IMR-90 (cell line): ENCODE measurements at regions not wholly inside any gene's neighbourhood (a gene's known extent, or its start where the extent isn't known, plus 50 kb on each side); places are given as distances from the start of the nearest gene placed in this dataset.

Experiments used
- ATAC-seq: fragments of 200-7000 bp; cut with Tn5 transposase; 2 replicates; pipeline ENCODE4 v1.9.1; 2020; ENCODE audit warnings: low read depth, mild to moderate bottlenecking, moderate library complexity
- BruUV-seq: library from RNA; stranded (reverse); fragments of 400-500 nt; replicated peaks from 2 replicates; lab custom pipeline; 2021; lab: Mats Ljungman, UMichigan
- CTCF ChIA-PET: fragments of 300-600 bp; formaldehyde crosslinking; extraction: SDS; loops from one replicate; lab custom pipeline; 2021; ENCODE audit warnings: antibody characterized with exemption; lab: Yijun Ruan, JAX
- POLR2A ChIA-PET: fragments of 300-600 bp; sonication (Branson Sonifier 250); formaldehyde crosslinking; loops from one replicate; lab custom pipeline; 2022; ENCODE audit warnings: antibody characterized with exemption; ENCODE audit not compliant: unreplicated experiment; lab: Charles Lee
- DNase-seq: peaks from one replicate; pipeline ENCODE4 v3.0.0; 2013
- H2AFZ ChIP-seq: replicated peaks from 2 replicates; pipeline ENCODE3; 2013; ENCODE audit warnings: low read length, mild to moderate bottlenecking; ENCODE audit not compliant: poor library complexity
- H2AK5ac ChIP-seq: 2 replicates; pipeline ENCODE4 v1.6.1; 2013; ENCODE audit warnings: low read depth, low read length, inconsistent platforms
- H2AK9ac ChIP-seq: replicated peaks from 2 replicates; pipeline ENCODE3; 2013; ENCODE audit warnings: mild to moderate bottlenecking, low read depth, low read length, moderate library complexity; ENCODE audit not compliant: poor library complexity
- H2BK120ac ChIP-seq: 2 replicates; pipeline ENCODE4 v1.6.1; 2013; ENCODE audit warnings: low read depth, low read length, inconsistent platforms
- H2BK15ac ChIP-seq: 3 replicates; pipeline ENCODE4 v1.6.1; 2013; ENCODE audit warnings: low read depth, low read length, inconsistent platforms
- H2BK20ac ChIP-seq: 2 replicates; pipeline ENCODE4 v1.6.1; 2013; ENCODE audit warnings: low read depth, mild to moderate bottlenecking, inconsistent platforms, low read length, moderate library complexity
- H2BK5ac ChIP-seq: 2 replicates; pipeline ENCODE4 v1.6.1; 2013; ENCODE audit warnings: mild to moderate bottlenecking, low read depth, low read length, inconsistent platforms; ENCODE audit not compliant: poor library complexity, severe bottlenecking
- H3K14ac ChIP-seq: replicated peaks from 2 replicates; pipeline ENCODE4 v1.6.1; 2013; ENCODE audit warnings: low read depth, low read length, inconsistent platforms
- H3K18ac ChIP-seq: 2 replicates; pipeline ENCODE4 v1.6.1; 2013; ENCODE audit warnings: low read depth, low read length, control low read depth
- H3K23ac ChIP-seq: 2 replicates; pipeline ENCODE4 v1.6.1; 2013; ENCODE audit warnings: low read depth, low read length, inconsistent platforms
- H3K27ac ChIP-seq: 2 replicates; pipeline ENCODE4 v1.5.1; 2013; ENCODE audit warnings: mild to moderate bottlenecking, control low read depth, low read length; ENCODE audit not compliant: insufficient read depth
- H3K27me3 ChIP-seq: 2 replicates; pipeline ENCODE4 v1.6.1; 2013; ENCODE audit warnings: low read length; ENCODE audit not compliant: control insufficient read depth, insufficient read depth
- H3K36me3 ChIP-seq: 2 replicates; pipeline ENCODE4 v1.6.1; 2013; ENCODE audit warnings: low read length, mixed read lengths; ENCODE audit not compliant: control insufficient read depth, insufficient read depth
- H3K4ac ChIP-seq: 2 replicates; pipeline ENCODE4 v1.6.1; 2013; ENCODE audit warnings: low read depth, low read length, inconsistent platforms
- H3K4me1 ChIP-seq: 2 replicates; pipeline ENCODE4 v1.6.1; 2013; ENCODE audit warnings: low read length, mixed read lengths; ENCODE audit not compliant: control insufficient read depth, insufficient read depth
- H3K4me2 ChIP-seq: 2 replicates; pipeline ENCODE4 v1.6.1; 2013; ENCODE audit warnings: low read depth, mild to moderate bottlenecking, control low read depth, low read length, moderate library complexity
- H3K4me3 ChIP-seq: 2 replicates; pipeline ENCODE4 v1.5.1; 2013; ENCODE audit warnings: low read depth, mild to moderate bottlenecking, control low read depth, low read length, moderate library complexity; ENCODE audit not compliant: insufficient read depth
- H3K56ac ChIP-seq: 2 replicates; pipeline ENCODE4 v1.6.1; 2013; ENCODE audit warnings: low read length, inconsistent platforms; ENCODE audit not compliant: insufficient read depth; ENCODE audit errors: extremely low read depth
- H3K79me1 ChIP-seq, 2 experiments: 2 replicates each; pipeline ENCODE4 v1.6.1; 2013; ENCODE audit warnings: low read length in 2 of 2, inconsistent platforms in 1 of 2, low read depth in 1 of 2
- H3K9ac ChIP-seq: 2 replicates; pipeline ENCODE4 v1.6.1; 2013; ENCODE audit warnings: low read depth, low read length, control low read depth
- H3K9me1 ChIP-seq: 2 replicates; pipeline ENCODE4 v1.6.1; 2013; ENCODE audit warnings: low read length, inconsistent platforms; ENCODE audit not compliant: insufficient read depth
- H3K9me3 ChIP-seq: 2 replicates; pipeline ENCODE4 v1.6.1; 2013; ENCODE audit warnings: low read length; ENCODE audit not compliant: control insufficient read depth, insufficient read depth
- H4K20me1 ChIP-seq: 2 replicates; pipeline ENCODE4 v1.6.1; 2013; ENCODE audit warnings: low read length, inconsistent platforms; ENCODE audit not compliant: insufficient read depth
- H4K5ac ChIP-seq: 2 replicates; pipeline ENCODE4 v1.6.1; 2013; ENCODE audit warnings: mild to moderate bottlenecking, low read depth, low read length, control low read depth
- H4K8ac ChIP-seq, 2 experiments: 2 replicates each; pipeline ENCODE4 v1.6.1; 2013; ENCODE audit warnings: low read depth in 2 of 2, low read length in 2 of 2, control low read depth in 1 of 2, inconsistent platforms in 1 of 2
- H4K91ac ChIP-seq: 2 replicates; pipeline ENCODE4 v1.6.1; 2013; ENCODE audit warnings: low read depth, low read length, inconsistent platforms; ENCODE audit not compliant: insufficient read depth
- BHLHE40 ChIP-seq: fragments of 150-350 bp; IDR thresholded peaks from 2 replicates; pipeline ENCODE4 v1.6.1; 2016; ENCODE audit warnings: mild to moderate bottlenecking, low read depth, low read length
- CEBPB ChIP-seq: IDR thresholded peaks from 2 replicates; pipeline ENCODE4 v1.6.1; 2012; ENCODE audit warnings: low read depth, low read length, improper control_type of control experiment
- CHD1 ChIP-seq: IDR thresholded peaks from 2 replicates; pipeline ENCODE4 v1.6.1; 2012; ENCODE audit warnings: low read depth, low read length, improper control_type of control experiment
- CTCF ChIP-seq: conservative IDR thresholded peaks from 2 replicates; pipeline ENCODE4 v1.5.1; 2012; ENCODE audit warnings: mild to moderate bottlenecking, low read depth, low read length, improper control_type of control experiment
- ELK1 ChIP-seq: fragments of 150-350 bp; IDR thresholded peaks from 2 replicates; pipeline ENCODE4 v1.6.1; 2016; ENCODE audit warnings: low read depth, mild to moderate bottlenecking, low read length, moderate library complexity, borderline replicate concordance
- FOS ChIP-seq: fragments of 150-350 bp; IDR thresholded peaks from 2 replicates; pipeline ENCODE4 v1.6.1; 2016; ENCODE audit warnings: low read depth, low read length
- MAFK ChIP-seq: IDR thresholded peaks from 2 replicates; pipeline ENCODE4 v1.6.1; 2012; ENCODE audit warnings: low read depth, low read length, improper control_type of control experiment
- MAZ ChIP-seq: IDR thresholded peaks from 2 replicates; pipeline ENCODE4 v1.6.1; 2012; ENCODE audit warnings: low read depth, mild to moderate bottlenecking, low read length, improper control_type of control experiment, moderate library complexity, borderline replicate concordance
- MXI1 ChIP-seq: IDR thresholded peaks from 2 replicates; pipeline ENCODE4 v1.6.1; 2012; ENCODE audit warnings: low read depth, mild to moderate bottlenecking, low read length, moderate library complexity, borderline replicate concordance
- NFE2L2 ChIP-seq: fragments of 150-350 bp; IDR thresholded peaks from 2 replicates; pipeline ENCODE4 v1.6.1; 2016; ENCODE audit warnings: low read depth, mild to moderate bottlenecking, low read length
- POLR2A ChIP-seq: IDR thresholded peaks from 2 replicates; pipeline ENCODE4 v1.6.1; 2012; ENCODE audit warnings: mild to moderate bottlenecking, low read depth, low read length
- RAD21 ChIP-seq: IDR thresholded peaks from 2 replicates; pipeline ENCODE4 v1.6.1; 2012; ENCODE audit warnings: low read length, improper control_type of control experiment
- RCOR1 ChIP-seq: IDR thresholded peaks from 2 replicates; pipeline ENCODE4 v1.6.1; 2012; ENCODE audit warnings: mild to moderate bottlenecking, low read length, improper control_type of control experiment; ENCODE audit not compliant: insufficient replicate concordance
- RFX5 ChIP-seq: IDR thresholded peaks from 2 replicates; pipeline ENCODE4 v1.8.0; 2012; ENCODE audit warnings: low read depth, mild to moderate bottlenecking, low read length, moderate library complexity
- SMC3 ChIP-seq: fragments of 150-350 bp; IDR thresholded peaks from 2 replicates; pipeline ENCODE4 v1.6.1; 2016; ENCODE audit warnings: low read depth, mild to moderate bottlenecking, antibody characterized with exemption, low read length, moderate library complexity
- USF2 ChIP-seq: fragments of 150-350 bp; IDR thresholded peaks from 2 replicates; pipeline ENCODE4 v1.6.1; 2017; ENCODE audit warnings: mild to moderate bottlenecking, antibody characterized with exemption, low read length, low read depth
- WGBS, 2 experiments: methylation state at CpG; one replicate each; pipeline versions ENCODE4 v1.1.5 to v1.1.7; 2013; ENCODE audit warnings: missing lambda C conversion rate in 2 of 2; ENCODE audit not compliant: insufficient read length in 1 of 2; ENCODE audit errors: extremely low coverage in 2 of 2; 5-methylcytosine and 5-hydroxymethylcytosine counted together
- dilution Hi-C: fragments of 300-500 bp; cut with HindIII; formaldehyde crosslinking; loops from one replicate; pipeline ENCODE4 v1.14.3; 2018; ENCODE audit warnings: low sequenced_read_pairs; ENCODE audit not compliant: unreplicated experiment
- in situ Hi-C: fragments of 300-500 bp; cut with MboI; formaldehyde crosslinking; loops from 3 replicates; pipeline ENCODE4 v1.14.3; 2019; ENCODE audit warnings: low sequenced_read_pairs, inconsistent platforms, mixed read lengths
- intact Hi-C: fragments of 100-400 bp; cut with micrococcal nuclease; formaldehyde crosslinking; loops from 2 replicates; pipeline ENCODE4 v1.10.0; 2022

- no peak overlapping the region for H2BK5ac ChIP-seq
- ChIA-PET POLR2A (no interaction called here), CTCF (no interaction called here)
- intact Hi-C loops (no loop called here), dilution Hi-C loops (no loop called here), in situ Hi-C loops (no loop called here)
- H3K36me3 ChIP-seq, result no peaks in the 10 kb centered on the region
- no peaks in the 10 kb centered on the region for H3K9me1 ChIP-seq
- H2BK15ac ChIP-seq, result no peak overlapping the region
- no peak overlapping the region for H3K18ac ChIP-seq
- peaks cover 2% of the 10 kb centered on the region; the same call in 1 of the 2 replicates for H3K9me3 ChIP-seq
- H3K14ac ChIP-seq, result no peak overlapping the region
- no peak overlapping the region for H3K23ac ChIP-seq
- ATAC-seq, result no peak
- BruUV-seq, result no TSS peak
- no peaks in the 10 kb centered on the region for H3K4me1 ChIP-seq
- no peak for DNase-seq
- no peak overlapping the region for H3K4me2 ChIP-seq
- no peak for TF ChIP-seq SMC3
- TF ChIP-seq MAFK, result no peak
- TF ChIP-seq CTCF, result no peak
- no peak for TF ChIP-seq CEBPB
- TF ChIP-seq RAD21, result no peak
- no peak for TF ChIP-seq BHLHE40
- no peak for TF ChIP-seq NFE2L2
- TF ChIP-seq FOS, result no peak
- no peak for TF ChIP-seq RCOR1
- TF ChIP-seq MXI1, result no peak
- no peak for TF ChIP-seq RFX5
- TF ChIP-seq POLR2A, result no peak
- no peak for TF ChIP-seq CHD1
- TF ChIP-seq ELK1, result no peak
- no peak for TF ChIP-seq USF2
- TF ChIP-seq MAZ, result no peak
- no peaks in the 10 kb centered on the region for H3K79me1 ChIP-seq
- H2AK9ac ChIP-seq, result no peak overlapping the region
- H4K91ac ChIP-seq, result no peak overlapping the region
- H3K27ac ChIP-seq, result no peak overlapping the region
- H4K5ac ChIP-seq, result no peak overlapping the region
- no peak overlapping the region for H3K4ac ChIP-seq
- H4K8ac ChIP-seq, result no peak overlapping the region
- H3K9ac ChIP-seq, result no peak overlapping the region
- H3K56ac ChIP-seq, result no peak overlapping the region
- no peak overlapping the region for H3K4me3 ChIP-seq
- WGBS, 2 experiments, result no CpG with 5 or more reads among the region's 4 CpGs
- H2BK20ac ChIP-seq, result no peak overlapping the region
- H4K20me1 ChIP-seq, result no peaks in the 10 kb centered on the region
- H2BK120ac ChIP-seq, result no peak overlapping the region
- H2AFZ ChIP-seq, result no peak overlapping the region
- H3K27me3 ChIP-seq, result no peaks in the 10 kb centered on the region
- no peak overlapping the region for H2AK5ac ChIP-seq
These were observed 531.8 kb upstream of the GALNTL6 start for GRCh38 chr4:171281359-171281758.
